Spleen (tissue), 7 donors: ENCODE measurements at regions not wholly inside any gene's neighbourhood (a gene's known extent, or its start where the extent isn't known, plus 50 kb on each side); places are given as distances from the start of the nearest gene placed in this dataset.

Source experiments
- CTCF ChIP-seq, 11 experiments: fragments of 200-600 bp in 7 of 11; fragments of 450-650 bp in 4 of 11; sonication (generic) in 4 of 11; IDR thresholded peaks in 8 of 11; conservative IDR thresholded peaks in 3 of 11; 1 replicate in 7 of 11; 2 replicates in 4 of 11; pipeline versions ENCODE4 v1.4.0 to v1.8.0; 2016 to 2021; ENCODE audit warnings: antibody characterized with exemption in 11 of 11, inconsistent platforms in 4 of 11, mild to moderate bottlenecking in 1 of 11
- POLR2A ChIP-seq, 3 donors: fragments of 450-650 bp; IDR thresholded peaks; one replicate each; pipeline ENCODE4 v1.5.1; 2017; ENCODE audit warnings: antibody characterized with exemption in 3 of 3, mild to moderate bottlenecking in 1 of 3
- POLR2AphosphoS5 ChIP-seq, 3 donors: sonication (generic); formaldehyde crosslinking; IDR thresholded peaks; one replicate each; pipeline ENCODE4 v1.5.1; 2017; ENCODE audit warnings: antibody characterized with exemption in 3 of 3
- donor health status: DM: no; HTN: no; CAD: no; lungs with moderate emphysema.
- donor health status: DM: no; HTN: no; CAD: no.
- donor health status: DM: no; HTN: no; CAD: no.

GRCh38 chr5:147112899-147113298, 121.9 kb upstream of the STK32A start:
- no peak for TF ChIP-seq CTCF (IDR thresholded peaks at IDR 0.05 in 8 of 11, conservative IDR thresholded peaks at IDR 0.05 in 3 of 11)
- no peak for TF ChIP-seq POLR2A (IDR thresholded peaks at IDR 0.05)
- TF ChIP-seq POLR2AphosphoS5 (IDR thresholded peaks at IDR 0.05) = no peak
